ENCODE measurements at regions not wholly inside any gene's neighbourhood (a gene's known extent, or its start where the extent isn't known, plus 50 kb on each side); places are given as distances from the start of the nearest gene placed in this dataset.

DNA sequence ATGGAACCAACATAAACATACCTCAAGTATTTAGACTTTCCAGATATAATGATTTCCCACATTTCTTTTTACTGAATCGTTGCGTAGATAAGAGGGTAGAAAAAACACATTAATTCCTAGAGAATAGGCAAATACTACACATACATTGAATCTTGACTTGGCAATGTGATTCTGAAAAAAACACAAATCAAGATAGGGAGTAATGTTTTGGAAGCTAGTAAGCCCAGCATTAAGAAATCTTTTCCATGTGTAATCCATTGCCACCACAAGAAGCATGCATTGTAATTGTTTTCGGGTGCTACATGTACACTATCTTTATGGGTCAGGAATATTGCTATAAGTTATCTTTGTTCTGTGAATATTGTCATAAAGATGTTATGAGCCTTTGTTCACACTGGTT lies 269.8 kb upstream of the PDGFD start:
- intact Hi-C loops (cut with DNase I, micrococcal nuclease): no loop called here
- no peak for DNase-seq
- ChIA-PET POLR2A (no interaction called here), CTCF (no interaction called here)
- Mint-ChIP-seq H3K9me3 (no peaks in the 10 kb centered on the region), H3K36me3 (ENCODE audit: low read depth) (no peaks in the 10 kb centered on the region), H3K4me1 (ENCODE audit: low read depth) (no peaks in the 10 kb centered on the region), H3K27me3 (peaks cover 5% of the 10 kb centered on the region), H3K27ac (no peak overlapping the region), H3K4me3 (no peak overlapping the region)
- Histone ChIP-seq H3K9me3 (ENCODE audit: control insufficient read depth in 1 of 2, insufficient read depth in 1 of 2, low read length in 2 of 2) (no peaks in the 10 kb centered on the region), H3K36me3 (ENCODE audit: insufficient read depth, low read length) (no peaks in the 10 kb centered on the region), H3K4me1 (ENCODE audit: insufficient read depth, low read length) (no peaks in the 10 kb centered on the region), H3K27me3 (ENCODE audit: control insufficient read depth in 1 of 2, insufficient read depth in 2 of 2, low read length in 2 of 2) (no peaks in the 10 kb centered on the region), H3K27ac (ENCODE audit: low read depth in 1 of 2, low read length in 2 of 2) (no peak overlapping the region), H3K4me3 (ENCODE audit: low read length) (no peak overlapping the region)
- no peak for TF ChIP-seq CTCF (IDR thresholded peaks at IDR 0.05)
- ATAC-seq (ENCODE audit: poor library complexity): no peak

DNA sequence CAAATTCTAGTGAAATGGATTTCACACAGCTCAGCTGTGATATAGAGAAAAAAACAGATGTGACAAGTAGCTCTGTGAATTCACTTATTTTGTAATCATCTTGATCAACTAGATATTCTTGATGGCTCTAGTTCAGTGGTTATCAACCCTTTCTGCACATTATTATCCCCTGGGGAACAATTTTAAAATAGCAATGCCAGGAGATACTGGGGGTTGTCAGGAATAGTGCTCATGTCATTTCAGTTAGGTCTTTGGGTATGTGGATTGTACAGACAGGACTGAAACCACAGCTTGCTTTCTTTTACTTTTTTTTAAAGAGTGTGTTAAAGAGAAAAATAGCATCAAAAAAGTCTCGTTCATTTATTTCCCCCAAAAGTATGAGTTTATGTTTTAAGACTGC lies 269.0 kb upstream of the PDGFD start:
- no peaks in the 10 kb centered on the region for H3K27me3 ChIP-seq (ENCODE audit: control insufficient read depth in 1 of 2, insufficient read depth in 2 of 2, low read length in 2 of 2)
- Mint-ChIP-seq H3K36me3 (ENCODE audit: low read depth) (no peaks in the 10 kb centered on the region), H3K27ac (no peak overlapping the region), H3K4me1 (ENCODE audit: low read depth) (no peaks in the 10 kb centered on the region), H3K4me3 (no peak overlapping the region), H3K9me3 (no peaks in the 10 kb centered on the region), H3K27me3 (peaks cover 5% of the 10 kb centered on the region)
- no peak for TF ChIP-seq CTCF (IDR thresholded peaks at IDR 0.05)
- no peak overlapping the region for H3K4me3 ChIP-seq (ENCODE audit: low read length)
- no peaks in the 10 kb centered on the region for H3K9me3 ChIP-seq (ENCODE audit: control insufficient read depth in 1 of 2, insufficient read depth in 1 of 2, low read length in 2 of 2)
- POLR2A ChIA-PET: no interaction called here
- CTCF ChIA-PET: no interaction called here
- H3K4me1 ChIP-seq (ENCODE audit: insufficient read depth, low read length): no peaks in the 10 kb centered on the region
- intact Hi-C loops (cut with DNase I, micrococcal nuclease): no loop called here
- no peak for DNase-seq
- H3K36me3 ChIP-seq (ENCODE audit: insufficient read depth, low read length): no peaks in the 10 kb centered on the region
- no peak overlapping the region for H3K27ac ChIP-seq (ENCODE audit: low read depth in 1 of 2, low read length in 2 of 2)
- ATAC-seq (ENCODE audit: poor library complexity): no peak

GRCh38 chr11:104432526-104432925 lies 268.6 kb upstream of the PDGFD start:
- intact Hi-C loops (cut with DNase I, micrococcal nuclease): no loop called here
- Mint-ChIP-seq H3K27me3 (peaks cover 5% of the 10 kb centered on the region), H3K9me3 (no peaks in the 10 kb centered on the region), H3K4me3 (no peak overlapping the region), H3K36me3 (ENCODE audit: low read depth) (no peaks in the 10 kb centered on the region), H3K4me1 (ENCODE audit: low read depth) (no peaks in the 10 kb centered on the region), H3K27ac (no peak overlapping the region)
- Histone ChIP-seq H3K9me3 (ENCODE audit: control insufficient read depth in 1 of 2, insufficient read depth in 1 of 2, low read length in 2 of 2) (no peaks in the 10 kb centered on the region), H3K27ac (ENCODE audit: low read depth in 1 of 2, low read length in 2 of 2) (no peak overlapping the region), H3K4me1 (ENCODE audit: insufficient read depth, low read length) (no peaks in the 10 kb centered on the region), H3K36me3 (ENCODE audit: insufficient read depth, low read length) (no peaks in the 10 kb centered on the region), H3K27me3 (ENCODE audit: control insufficient read depth in 1 of 2, insufficient read depth in 2 of 2, low read length in 2 of 2) (no peaks in the 10 kb centered on the region), H3K4me3 (ENCODE audit: low read length) (no peak overlapping the region)
- ChIA-PET POLR2A (no interaction called here), CTCF (no interaction called here)
- DNase-seq (no peak), ATAC-seq (ENCODE audit: poor library complexity) (no peak)
- no peak for TF ChIP-seq CTCF (IDR thresholded peaks at IDR 0.05)

Measured in CD4-positive, alpha-beta T cell (primary cell).